HEK293 (cell line): ENCODE measurements at regions not wholly inside any gene's neighbourhood (a gene's known extent, or its start where the extent isn't known, plus 50 kb on each side); places are given as distances from the start of the nearest gene placed in this dataset.

Source experiments
- CTCF ChIP-seq: fragments of 450-650 bp; formaldehyde crosslinking; IDR thresholded peaks from 2 replicates; pipeline ENCODE4 v1.5.1; 2016; ENCODE audit warnings: missing biosample characterization, missing genetic modification characterization
- PBX3 ChIP-seq: sonication (generic); formaldehyde crosslinking; IDR thresholded peaks from 2 replicates; pipeline ENCODE4 v1.8.1; 2022; ENCODE audit warnings: mild to moderate bottlenecking, moderate library complexity, missing genetic modification reagents
- ZNF133 ChIP-seq: fragments of 450-650 bp; formaldehyde crosslinking; IDR thresholded peaks from 2 replicates; pipeline ENCODE4 v1.5.1; 2016; ENCODE audit warnings: missing biosample characterization, missing genetic modification characterization

GRCh38 chr5:176714067-176714466 lies 66.8 kb downstream of the TSPAN17 start:
- TF ChIP-seq ZNF133 (tag by site-specific recombination) (no peak), PBX3 (no peak), CTCF (no peak)
